ENCODE measurements at regions not wholly inside any gene's neighbourhood (a gene's known extent, or its start where the extent isn't known, plus 50 kb on each side); places are given as distances from the start of the nearest gene placed in this dataset.

GRCh38 chr4:19380600-19380999 lies 871.1 kb upstream of the SLIT2 start:
- 78 to 92% (median 82%) methylated on average over 2 of the region's 2 CpGs for WGBS, 5 donors
- H3K4me3 ChIP-seq = no peak overlapping the region
- no peaks in the 10 kb centered on the region for H3K36me3 ChIP-seq
- intact Hi-C loops (cut with DNase I; ENCODE audit: low total_unique reads) = no loop called here
- H3K27me3 ChIP-seq (replicated peaks in 1 of 7) = no peaks in the 10 kb centered on the region
- no peak overlapping the region for H3K27ac ChIP-seq
- TF ChIP-seq POLR2AphosphoS5 (IDR thresholded peaks at IDR 0.05) (no peak), POLR2A (IDR thresholded peaks at IDR 0.05) (no peak)
- TF ChIP-seq, protein P1, sequence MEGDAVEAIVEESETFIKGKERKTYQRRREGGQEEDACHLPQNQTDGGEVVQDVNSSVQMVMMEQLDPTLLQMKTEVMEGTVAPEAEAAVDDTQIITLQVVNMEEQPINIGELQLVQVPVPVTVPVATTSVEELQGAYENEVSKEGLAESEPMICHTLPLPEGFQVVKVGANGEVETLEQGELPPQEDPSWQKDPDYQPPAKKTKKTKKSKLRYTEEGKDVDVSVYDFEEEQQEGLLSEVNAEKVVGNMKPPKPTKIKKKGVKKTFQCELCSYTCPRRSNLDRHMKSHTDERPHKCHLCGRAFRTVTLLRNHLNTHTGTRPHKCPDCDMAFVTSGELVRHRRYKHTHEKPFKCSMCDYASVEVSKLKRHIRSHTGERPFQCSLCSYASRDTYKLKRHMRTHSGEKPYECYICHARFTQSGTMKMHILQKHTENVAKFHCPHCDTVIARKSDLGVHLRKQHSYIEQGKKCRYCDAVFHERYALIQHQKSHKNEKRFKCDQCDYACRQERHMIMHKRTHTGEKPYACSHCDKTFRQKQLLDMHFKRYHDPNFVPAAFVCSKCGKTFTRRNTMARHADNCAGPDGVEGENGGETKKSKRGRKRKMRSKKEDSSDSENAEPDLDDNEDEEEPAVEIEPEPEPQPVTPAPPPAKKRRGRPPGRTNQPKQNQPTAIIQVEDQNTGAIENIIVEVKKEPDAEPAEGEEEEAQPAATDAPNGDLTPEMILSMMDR (IDR thresholded peaks at IDR 0.05 in 8 of 11, conservative IDR thresholded peaks at IDR 0.05 in 3 of 11) = no peak
- no peaks in the 10 kb centered on the region for H3K9me3 ChIP-seq
- no peaks in the 10 kb centered on the region for H3K4me1 ChIP-seq
- no peak for DNase-seq

GRCh38 chr4:19379191-19379708 lies 872.5 kb upstream of the SLIT2 start:
- H3K4me1 ChIP-seq = no peaks in the 10 kb centered on the region
- H3K4me3 ChIP-seq = no peak overlapping the region
- TF ChIP-seq POLR2A (IDR thresholded peaks at IDR 0.05) = no peak
- no peak for TF ChIP-seq POLR2AphosphoS5 (IDR thresholded peaks at IDR 0.05)
- TF ChIP-seq, protein P1 (IDR thresholded peaks at IDR 0.05 in 8 of 11, conservative IDR thresholded peaks at IDR 0.05 in 3 of 11) = no peak
- 66 to 70% (median 68%) methylated on average over 6 of the region's 6 CpGs for WGBS, 5 donors
- intact Hi-C loops (cut with DNase I; ENCODE audit: low total_unique reads) = no loop called here
- DNase-seq = no peak
- no peaks in the 10 kb centered on the region for H3K9me3 ChIP-seq
- no peak overlapping the region for H3K27ac ChIP-seq
- H3K36me3 ChIP-seq = no peaks in the 10 kb centered on the region
- H3K27me3 ChIP-seq (replicated peaks in 1 of 7) = no peaks in the 10 kb centered on the region

GRCh38 chr4:19375931-19376330 lies 875.8 kb upstream of the SLIT2 start:
- no peaks in the 10 kb centered on the region for H3K9me3 ChIP-seq

DNA sequence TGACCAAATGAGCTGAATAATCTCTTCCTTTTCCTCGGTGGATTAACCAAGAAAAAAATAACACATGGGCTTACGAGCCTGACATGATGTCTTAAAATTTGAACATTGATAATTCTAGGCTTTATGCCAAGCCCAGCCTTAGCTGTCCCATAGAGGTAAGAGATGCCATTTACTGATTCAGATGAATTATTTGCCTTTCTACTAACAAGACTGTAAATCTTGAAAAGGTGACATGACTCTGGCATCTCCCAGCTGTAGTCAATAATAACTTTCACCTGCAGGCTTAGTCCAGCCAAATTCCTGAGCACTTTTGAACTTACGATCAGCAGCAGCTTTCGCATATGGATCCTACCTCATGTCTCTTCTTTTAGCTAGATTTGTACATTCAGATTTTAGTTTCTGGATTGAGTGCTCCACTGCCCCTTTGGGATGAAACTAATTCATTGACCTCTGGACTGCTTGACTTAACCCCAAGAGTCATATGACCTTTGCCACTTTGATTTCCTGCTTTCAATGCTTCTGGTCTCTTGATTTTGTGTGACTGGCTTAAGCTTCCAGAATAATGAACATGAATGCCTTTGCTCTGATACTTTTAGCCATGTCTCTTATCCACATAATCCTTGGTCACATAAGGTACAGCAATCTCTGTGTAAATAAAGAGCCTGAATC lies 876.4 kb upstream of the SLIT2 start:
- DNase-seq = no peak
- no peak overlapping the region for H3K27ac ChIP-seq
- intact Hi-C loops (cut with DNase I; ENCODE audit: low total_unique reads) = no loop called here
- no peaks in the 10 kb centered on the region for H3K36me3 ChIP-seq
- H3K27me3 ChIP-seq (replicated peaks in 1 of 7) = no peaks in the 10 kb centered on the region
- no peaks in the 10 kb centered on the region for H3K9me3 ChIP-seq
- H3K4me1 ChIP-seq = no peaks in the 10 kb centered on the region
- 70 to 86% (median 81%) methylated on average over 4 of the region's 4 CpGs for WGBS, 5 donors
- H3K4me3 ChIP-seq = no peak overlapping the region
- TF ChIP-seq POLR2A (IDR thresholded peaks at IDR 0.05) (no peak), POLR2AphosphoS5 (IDR thresholded peaks at IDR 0.05) (no peak)
- TF ChIP-seq, protein P1 (IDR thresholded peaks at IDR 0.05 in 8 of 11, conservative IDR thresholded peaks at IDR 0.05 in 3 of 11) = no peak

More at GRCh38 chr4:19375931-19376330, 875.8 kb upstream of the SLIT2 start:
- intact Hi-C loops (cut with DNase I; ENCODE audit: low total_unique reads) = no loop called here
- no peak for DNase-seq
- H3K4me3 ChIP-seq = no peak overlapping the region
- H3K27ac ChIP-seq = no peak overlapping the region
- H3K36me3 ChIP-seq = no peaks in the 10 kb centered on the region
- no peak for TF ChIP-seq POLR2A (IDR thresholded peaks at IDR 0.05)
- no peaks in the 10 kb centered on the region for H3K4me1 ChIP-seq
- no peaks in the 10 kb centered on the region for H3K27me3 ChIP-seq (replicated peaks in 1 of 7)
- WGBS, 5 donors = 74 to 80% (median 79%) methylated on average over 2 of the region's 2 CpGs
